Loucy (cell line): ENCODE measurements at regions not wholly inside any gene's neighbourhood (a gene's known extent, or its start where the extent isn't known, plus 50 kb on each side); places are given as distances from the start of the nearest gene placed in this dataset.

Experiments
- H2AFZ ChIP-seq: fragments of 200-600 bp; sonication (generic); 2 replicates; pipeline ENCODE4 v1.6.0; 2016; ENCODE audit warnings: antibody characterized with exemption, mild to moderate bottlenecking, low read length, moderate library complexity
- H3F3A ChIP-seq: fragments of 200-600 bp; 2 replicates; pipeline ENCODE4 v1.6.0; 2016; ENCODE audit warnings: antibody characterized with exemption, low read depth, mild to moderate bottlenecking
- H3K27me3 ChIP-seq: fragments of 200-600 bp; sonication (generic); 2 replicates; pipeline ENCODE4 v1.6.1; 2014; ENCODE audit warnings: low read length, mild to moderate bottlenecking; ENCODE audit not compliant: insufficient read depth, poor library complexity, severe bottlenecking
- H3K36me3 ChIP-seq: fragments of 200-600 bp; sonication (generic); 2 replicates; pipeline ENCODE4 v1.6.1; 2016; ENCODE audit warnings: low read length; ENCODE audit not compliant: insufficient read depth
- H3K4me1 ChIP-seq: fragments of 200-600 bp; sonication (generic); 2 replicates; pipeline ENCODE4 v1.5.1; 2014; ENCODE audit warnings: low read length, mild to moderate bottlenecking; ENCODE audit not compliant: insufficient read depth, poor library complexity, severe bottlenecking
- H3K4me2 ChIP-seq: fragments of 200-600 bp; sonication (generic); 2 replicates; pipeline ENCODE4 v1.6.0; 2014; ENCODE audit warnings: antibody characterized with exemption, low read length, low read depth, mild to moderate bottlenecking; ENCODE audit not compliant: poor library complexity, severe bottlenecking
- H3K4me3 ChIP-seq: fragments of 200-600 bp; sonication (generic); 2 replicates; pipeline ENCODE4 v1.5.1; 2014; ENCODE audit warnings: low read length, mild to moderate bottlenecking, mixed read lengths; ENCODE audit not compliant: poor library complexity, severe bottlenecking
- H3K79me2 ChIP-seq: fragments of 200-600 bp; sonication (generic); 2 replicates; pipeline ENCODE4 v1.6.1; 2014; ENCODE audit warnings: low read length; ENCODE audit not compliant: insufficient read depth
- H3K9ac ChIP-seq: fragments of 200-600 bp; sonication (generic); 2 replicates; pipeline ENCODE4 v1.6.0; 2014; ENCODE audit warnings: mild to moderate bottlenecking, low read depth, low read length, moderate library complexity; ENCODE audit not compliant: poor library complexity, severe bottlenecking
- H3K9me2 ChIP-seq: fragments of 200-600 bp; sonication (generic); replicated peaks from 2 replicates; pipeline ENCODE4 v1.6.1; 2016; ENCODE audit warnings: low read depth, low read length, mixed read lengths
- H3K9me3 ChIP-seq: fragments of 200-600 bp; sonication (generic); 2 replicates; pipeline ENCODE4 v1.6.1; 2014; ENCODE audit warnings: mild to moderate bottlenecking, antibody characterized with exemption, low read length, low read depth; ENCODE audit not compliant: insufficient read depth
- H4K20me1 ChIP-seq: fragments of 200-600 bp; sonication (generic); 2 replicates; pipeline ENCODE4 v1.6.0; 2014; ENCODE audit warnings: antibody characterized with exemption, low read length, mild to moderate bottlenecking; ENCODE audit not compliant: insufficient read depth, poor library complexity, severe bottlenecking
- CTCF ChIP-seq: fragments of 200-600 bp; sonication (generic); conservative IDR thresholded peaks from 2 replicates; pipeline ENCODE4 v1.5.1; 2014; ENCODE audit warnings: mild to moderate bottlenecking, antibody characterized with exemption, low read length
- EZH2phosphoT487 ChIP-seq: fragments of 200-600 bp; IDR thresholded peaks from 2 replicates; pipeline ENCODE4 v1.6.1; 2018; ENCODE audit warnings: antibody characterized with exemption, mild to moderate bottlenecking, moderate library complexity, borderline replicate concordance

- Histone ChIP-seq H3K4me3 (no peak overlapping the region), H3K36me3 (no peaks in the 10 kb centered on the region), H4K20me1 (no peaks in the 10 kb centered on the region), H3K4me2 (no peak overlapping the region), H3K27me3 (no peaks in the 10 kb centered on the region), H3K9me2 (no peaks in the 10 kb centered on the region), H3K4me1 (no peaks in the 10 kb centered on the region), H3K9ac (no peak overlapping the region), H3K9me3 (no peaks in the 10 kb centered on the region), H3F3A (no peaks in the 10 kb centered on the region), H3K79me2 (no peaks in the 10 kb centered on the region), H2AFZ (no peak overlapping the region)
- TF ChIP-seq CTCF (no peak), EZH2phosphoT487 (no peak)
Measured at GRCh38 chr5:107068782-107069181, 602.0 kb downstream of the EFNA5 start.

GRCh38 chr5:107067395-107067794 is 603.3 kb downstream of the EFNA5 start:
- Histone ChIP-seq H3K27me3 (no peaks in the 10 kb centered on the region), H3K4me3 (no peak overlapping the region), H3K9me2 (no peaks in the 10 kb centered on the region), H3K36me3 (no peaks in the 10 kb centered on the region), H2AFZ (no peak overlapping the region), H3F3A (no peaks in the 10 kb centered on the region), H3K9ac (no peak overlapping the region), H3K4me2 (no peak overlapping the region), H3K4me1 (no peaks in the 10 kb centered on the region), H3K79me2 (no peaks in the 10 kb centered on the region), H4K20me1 (no peaks in the 10 kb centered on the region), H3K9me3 (no peaks in the 10 kb centered on the region)
- no peak for TF ChIP-seq EZH2phosphoT487
- no peak for TF ChIP-seq CTCF

- TF ChIP-seq CTCF (no peak), EZH2phosphoT487 (no peak)
- Histone ChIP-seq H3K4me3 (no peak overlapping the region), H3K27me3 (no peaks in the 10 kb centered on the region), H4K20me1 (no peaks in the 10 kb centered on the region), H3K79me2 (no peaks in the 10 kb centered on the region), H3F3A (no peaks in the 10 kb centered on the region), H3K4me1 (no peaks in the 10 kb centered on the region), H3K9ac (no peak overlapping the region), H3K36me3 (no peaks in the 10 kb centered on the region), H2AFZ (no peak overlapping the region), H3K9me3 (no peaks in the 10 kb centered on the region), H3K9me2 (no peaks in the 10 kb centered on the region), H3K4me2 (no peak overlapping the region)
Measured at GRCh38 chr5:107063511-107063910, 607.2 kb downstream of the EFNA5 start.
